ENCODE measurements at regions not wholly inside any gene's neighbourhood (a gene's known extent, or its start where the extent isn't known, plus 50 kb on each side); places are given as distances from the start of the nearest gene placed in this dataset.

DNA sequence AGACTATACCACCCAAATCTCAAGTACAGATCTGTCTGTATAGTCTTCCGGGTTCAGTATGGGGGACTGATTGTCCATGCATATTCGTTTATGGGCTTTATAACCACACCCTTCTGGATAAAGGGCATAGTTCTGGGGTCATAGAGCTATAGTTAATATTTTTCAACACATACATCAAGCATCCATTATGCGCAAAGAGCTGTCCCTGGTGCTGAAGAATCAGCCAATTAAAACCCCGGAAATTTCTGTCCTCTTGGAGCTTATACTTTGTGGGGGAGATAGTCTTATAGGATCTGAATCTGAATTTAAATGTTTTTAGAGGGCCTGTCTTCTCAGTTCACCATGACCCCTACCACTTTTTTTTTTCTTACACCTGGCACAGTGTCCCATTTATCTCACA lies 256.7 kb downstream of the SUDS3 start:
- TF ChIP-seq, protein P1, sequence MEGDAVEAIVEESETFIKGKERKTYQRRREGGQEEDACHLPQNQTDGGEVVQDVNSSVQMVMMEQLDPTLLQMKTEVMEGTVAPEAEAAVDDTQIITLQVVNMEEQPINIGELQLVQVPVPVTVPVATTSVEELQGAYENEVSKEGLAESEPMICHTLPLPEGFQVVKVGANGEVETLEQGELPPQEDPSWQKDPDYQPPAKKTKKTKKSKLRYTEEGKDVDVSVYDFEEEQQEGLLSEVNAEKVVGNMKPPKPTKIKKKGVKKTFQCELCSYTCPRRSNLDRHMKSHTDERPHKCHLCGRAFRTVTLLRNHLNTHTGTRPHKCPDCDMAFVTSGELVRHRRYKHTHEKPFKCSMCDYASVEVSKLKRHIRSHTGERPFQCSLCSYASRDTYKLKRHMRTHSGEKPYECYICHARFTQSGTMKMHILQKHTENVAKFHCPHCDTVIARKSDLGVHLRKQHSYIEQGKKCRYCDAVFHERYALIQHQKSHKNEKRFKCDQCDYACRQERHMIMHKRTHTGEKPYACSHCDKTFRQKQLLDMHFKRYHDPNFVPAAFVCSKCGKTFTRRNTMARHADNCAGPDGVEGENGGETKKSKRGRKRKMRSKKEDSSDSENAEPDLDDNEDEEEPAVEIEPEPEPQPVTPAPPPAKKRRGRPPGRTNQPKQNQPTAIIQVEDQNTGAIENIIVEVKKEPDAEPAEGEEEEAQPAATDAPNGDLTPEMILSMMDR (IDR thresholded peaks at IDR 0.05; ENCODE audit: control extremely low read depth, extremely low read depth): no peak
- ATAC-seq (ENCODE audit: insufficient read depth, low FRiP score) (no peak), DNase-seq (peak in 2 of 3 donors; percentile 13 to 29)
- Histone ChIP-seq H3K4me3 (no peak overlapping the region), H3K9me3 (ENCODE audit: control insufficient read depth in 4 of 4, insufficient read depth in 3 of 4, low read length in 3 of 4) (no peaks in the 10 kb centered on the region), H3K9ac (ENCODE audit: insufficient read depth in 1 of 2, low read length in 2 of 2) (no peak overlapping the region), H3K36me3 (ENCODE audit: control insufficient read depth in 4 of 4, insufficient read depth in 4 of 4, low read length in 4 of 4) (no peaks in the 10 kb centered on the region), H3K27ac (ENCODE audit: low read depth in 1 of 2, low read length in 1 of 2) (no peak overlapping the region), H3K4me1 (ENCODE audit: control insufficient read depth in 5 of 5, insufficient read depth in 5 of 5, low read length in 5 of 5) (peaks cover 0 to 1% (median 0%) of the 10 kb centered on the region in 5 donors), H3K27me3 (ENCODE audit: control insufficient read depth in 3 of 3, insufficient read depth in 3 of 3, low read length in 2 of 3) (no peaks in the 10 kb centered on the region)
- 63 to 69% methylated on average over 4 of the region's 4 CpGs for WGBS, 2 donors

GRCh38 chr12:118635276-118635675 lies 258.9 kb downstream of the SUDS3 start:
- Histone ChIP-seq H3K4me3 (no peak overlapping the region), H3K36me3 (ENCODE audit: control insufficient read depth in 4 of 4, insufficient read depth in 4 of 4, low read length in 4 of 4) (no peaks in the 10 kb centered on the region), H3K4me1 (ENCODE audit: control insufficient read depth in 5 of 5, insufficient read depth in 5 of 5, low read length in 5 of 5) (peaks cover 0 to 1% (median 0%) of the 10 kb centered on the region in 5 donors), H3K9me3 (ENCODE audit: control insufficient read depth in 4 of 4, insufficient read depth in 3 of 4, low read length in 3 of 4) (no peaks in the 10 kb centered on the region), H3K27ac (ENCODE audit: low read depth in 1 of 2, low read length in 1 of 2) (no peak overlapping the region), H3K9ac (ENCODE audit: insufficient read depth in 1 of 2, low read length in 2 of 2) (no peak overlapping the region), H3K27me3 (ENCODE audit: control insufficient read depth in 3 of 3, insufficient read depth in 3 of 3, low read length in 2 of 3) (no peaks in the 10 kb centered on the region)
- TF ChIP-seq, protein P1 (IDR thresholded peaks at IDR 0.05; ENCODE audit: control extremely low read depth, extremely low read depth): no peak
- no peak for ATAC-seq (ENCODE audit: insufficient read depth, low FRiP score)
- no peak for DNase-seq
- 81 to 90% methylated on average over 3 of the region's 3 CpGs for WGBS, 2 donors

DNA sequence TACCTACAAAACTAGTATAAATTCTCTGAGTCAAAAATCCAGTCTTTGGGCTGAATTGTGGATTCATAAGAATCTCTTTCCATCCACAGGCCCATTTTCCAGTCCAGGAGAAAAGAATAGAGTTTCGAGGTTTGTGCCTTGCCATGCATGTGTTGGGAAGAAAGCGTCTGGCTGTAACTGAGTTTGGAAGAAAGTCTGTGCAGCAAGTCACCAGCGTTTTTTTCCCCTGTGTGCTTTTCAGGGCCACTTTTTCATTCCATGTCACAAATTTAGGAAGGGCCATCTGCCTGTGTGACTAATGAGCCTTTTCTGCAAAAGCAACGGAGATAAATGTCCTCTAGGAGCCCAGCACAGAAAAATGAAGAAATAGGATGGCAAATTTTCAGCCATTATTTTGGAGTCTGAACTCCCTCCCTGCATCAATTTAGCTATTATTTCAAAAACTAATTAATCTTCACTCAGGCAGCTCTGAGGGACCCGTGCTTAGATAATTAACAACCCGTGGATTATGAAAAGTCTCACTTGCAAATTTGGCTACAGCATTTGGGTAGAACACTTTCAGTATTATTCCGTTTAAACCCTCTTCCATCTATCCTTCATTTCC lies 261.5 kb downstream of the SUDS3 start:
- Histone ChIP-seq H3K9me3 (ENCODE audit: control insufficient read depth in 4 of 4, insufficient read depth in 3 of 4, low read length in 3 of 4) (no peaks in the 10 kb centered on the region), H3K27ac (ENCODE audit: low read depth in 1 of 2, low read length in 1 of 2) (no peak overlapping the region), H3K4me1 (ENCODE audit: control insufficient read depth in 5 of 5, insufficient read depth in 5 of 5, low read length in 5 of 5) (peaks cover 0 to 1% (median 0%) of the 10 kb centered on the region in 5 donors), H3K4me3 (no peak overlapping the region), H3K27me3 (ENCODE audit: control insufficient read depth in 3 of 3, insufficient read depth in 3 of 3, low read length in 2 of 3) (no peaks in the 10 kb centered on the region), H3K9ac (ENCODE audit: insufficient read depth in 1 of 2, low read length in 2 of 2) (no peak overlapping the region), H3K36me3 (ENCODE audit: control insufficient read depth in 4 of 4, insufficient read depth in 4 of 4, low read length in 4 of 4) (no peaks in the 10 kb centered on the region)
- TF ChIP-seq, protein P1 (IDR thresholded peaks at IDR 0.05; ENCODE audit: control extremely low read depth, extremely low read depth): no peak
- 67 to 73% methylated on average over 7 of the region's 7 CpGs for WGBS, 2 donors
- no peak for ATAC-seq (ENCODE audit: insufficient read depth, low FRiP score)
- DNase-seq: no peak

DNA sequence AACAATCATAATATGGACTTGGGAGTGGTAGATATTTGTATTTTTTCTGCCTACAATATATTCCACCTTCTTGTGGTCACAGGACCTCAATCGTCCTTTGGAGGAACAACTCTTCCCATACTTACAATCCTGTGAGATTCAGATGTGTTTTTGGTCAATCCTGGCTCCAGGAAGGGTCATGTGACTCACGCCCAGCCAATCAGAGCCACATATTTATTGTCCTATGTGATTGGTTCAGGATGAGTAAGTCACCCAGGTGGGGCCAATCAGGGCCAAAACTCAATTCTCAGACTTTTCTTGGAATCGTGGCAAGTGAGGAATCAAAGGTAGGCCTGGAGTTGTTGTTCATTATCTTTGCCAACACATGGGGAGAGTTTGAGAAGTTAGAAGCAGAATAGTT lies 264.9 kb downstream of the SUDS3 start:
- Histone ChIP-seq H3K9ac (ENCODE audit: insufficient read depth in 1 of 2, low read length in 2 of 2) (no peak overlapping the region), H3K27ac (ENCODE audit: low read depth in 1 of 2, low read length in 1 of 2) (no peak overlapping the region), H3K9me3 (ENCODE audit: control insufficient read depth in 4 of 4, insufficient read depth in 3 of 4, low read length in 3 of 4) (peaks cover 0 to 3% (median 0%) of the 10 kb centered on the region in 4 donors), H3K36me3 (ENCODE audit: control insufficient read depth in 4 of 4, insufficient read depth in 4 of 4, low read length in 4 of 4) (no peaks in the 10 kb centered on the region), H3K4me1 (ENCODE audit: control insufficient read depth in 5 of 5, insufficient read depth in 5 of 5, low read length in 5 of 5) (peaks cover 0 to 1% (median 0%) of the 10 kb centered on the region in 5 donors), H3K4me3 (no peak overlapping the region), H3K27me3 (ENCODE audit: control insufficient read depth in 3 of 3, insufficient read depth in 3 of 3, low read length in 2 of 3) (no peaks in the 10 kb centered on the region)
- TF ChIP-seq, protein P1 (IDR thresholded peaks at IDR 0.05; ENCODE audit: control extremely low read depth, extremely low read depth): no peak
- no peak for ATAC-seq (ENCODE audit: insufficient read depth, low FRiP score)
- WGBS, 2 donors: 63 to 78% methylated on average over 3 of the region's 3 CpGs
- no peak for DNase-seq

Data from lung (tissue), 11 donors.